HEK293 (cell line): ENCODE measurements at regions not wholly inside any gene's neighbourhood (a gene's known extent, or its start where the extent isn't known, plus 50 kb on each side); places are given as distances from the start of the nearest gene placed in this dataset.

Experiments
- CTCF ChIA-PET: fragments of 350-600 bp; formaldehyde crosslinking; extraction: SDS; loops from one replicate; lab custom pipeline; 2021; ENCODE audit warnings: antibody characterized with exemption; lab: Yijun Ruan, JAX
- POLR2A ChIA-PET: fragments of 300-600 bp; formaldehyde crosslinking; extraction: SDS; loops from one replicate; lab custom pipeline; 2020; ENCODE audit warnings: antibody characterized with exemption, inconsistent platforms; lab: Yijun Ruan, JAX
- H3K27ac ChIP-seq: fragments of 200-500 bp; sonication (Bioruptor generic); 2 replicates; pipeline ENCODE4 v1.5.1; 2014; ENCODE audit warnings: low read depth, low read length, control low read depth, inconsistent platforms; ENCODE audit errors: extremely low read depth
- H3K36me3 ChIP-seq, 2 experiments: fragments of 200-500 bp in 1 of 2; sonication (Bioruptor generic) in 1 of 2; 1 replicate in 1 of 2; 2 replicates in 1 of 2; pipeline ENCODE4 v1.5.1; 2014 to 2017; ENCODE audit warnings: inconsistent platforms in 2 of 2, low read length in 2 of 2; ENCODE audit not compliant: control insufficient read depth in 2 of 2, insufficient read depth in 1 of 2
- H3K4me1 ChIP-seq: fragments of 200-500 bp; sonication (Bioruptor generic); 2 replicates; pipeline ENCODE4 v1.5.1; 2014; ENCODE audit warnings: mild to moderate bottlenecking, low read length, inconsistent platforms; ENCODE audit not compliant: control insufficient read depth, insufficient read depth
- H3K4me3 ChIP-seq: 2 replicates; pipeline ENCODE4 v1.5.1; 2011; ENCODE audit warnings: low read depth, mild to moderate bottlenecking, control low read depth, low read length, moderate library complexity
- H3K9me3 ChIP-seq: fragments of 200-500 bp; sonication (Bioruptor generic); 2 replicates; pipeline ENCODE4 v1.5.1; 2014; ENCODE audit warnings: low read depth, low read length, inconsistent platforms; ENCODE audit not compliant: control insufficient read depth, insufficient read depth
- GLI4 ChIP-seq: fragments of 450-650 bp; formaldehyde crosslinking; IDR thresholded peaks from 2 replicates; pipeline ENCODE4 v1.5.1; 2016; ENCODE audit warnings: missing biosample characterization, missing genetic modification characterization
- KLF9 ChIP-seq: fragments of 450-650 bp; formaldehyde crosslinking; IDR thresholded peaks from 2 replicates; pipeline ENCODE4 v1.5.1; 2016; ENCODE audit warnings: missing biosample characterization, missing genetic modification characterization, low read depth
- SCRT1 ChIP-seq: fragments of 450-650 bp; formaldehyde crosslinking; IDR thresholded peaks from 2 replicates; pipeline ENCODE4 v1.5.1; 2016; ENCODE audit warnings: missing biosample characterization, missing genetic modification characterization, borderline replicate concordance
- SP7 ChIP-seq: fragments of 450-650 bp; formaldehyde crosslinking; IDR thresholded peaks from 2 replicates; pipeline ENCODE4 v1.5.1; 2016; ENCODE audit warnings: missing biosample characterization, missing genetic modification characterization
- ZBTB1 ChIP-seq: fragments of 450-650 bp; formaldehyde crosslinking; IDR thresholded peaks from 2 replicates; pipeline ENCODE4 v1.5.1; 2016; ENCODE audit warnings: missing biosample characterization, missing genetic modification characterization
- ZFP3 ChIP-seq: fragments of 450-650 bp; formaldehyde crosslinking; IDR thresholded peaks from 2 replicates; pipeline ENCODE4 v1.5.1; 2016; ENCODE audit warnings: low read depth, missing biosample characterization, missing genetic modification characterization
- ZIC2 ChIP-seq: fragments of 450-650 bp; formaldehyde crosslinking; IDR thresholded peaks from 2 replicates; pipeline ENCODE4 v1.5.1; 2016; ENCODE audit warnings: missing biosample characterization, missing genetic modification characterization
- ZNF175 ChIP-seq: fragments of 450-650 bp; formaldehyde crosslinking; IDR thresholded peaks from 2 replicates; pipeline ENCODE4 v1.5.1; 2016; ENCODE audit warnings: missing biosample characterization, missing genetic modification characterization
- ZNF202 ChIP-seq: fragments of 450-650 bp; formaldehyde crosslinking; IDR thresholded peaks from 2 replicates; pipeline ENCODE4 v1.5.1; 2016; ENCODE audit warnings: missing biosample characterization, missing genetic modification characterization, borderline replicate concordance
- ZNF394 ChIP-seq: fragments of 450-650 bp; formaldehyde crosslinking; IDR thresholded peaks from 2 replicates; pipeline ENCODE4 v1.5.1; 2016; ENCODE audit warnings: missing biosample characterization, missing genetic modification characterization, mild to moderate bottlenecking, moderate library complexity, borderline replicate concordance
- ZNF398 ChIP-seq: fragments of 450-650 bp; formaldehyde crosslinking; IDR thresholded peaks from 2 replicates; pipeline ENCODE4 v1.5.1; 2017; ENCODE audit warnings: missing biosample characterization, missing genetic modification characterization
- ZNF521 ChIP-seq: fragments of 450-650 bp; formaldehyde crosslinking; IDR thresholded peaks from 2 replicates; pipeline ENCODE4 v1.5.1; 2017; ENCODE audit warnings: missing biosample characterization, mild to moderate bottlenecking, missing genetic modification characterization
- ZNF555 ChIP-seq: fragments of 450-650 bp; formaldehyde crosslinking; conservative IDR thresholded peaks from 2 replicates; pipeline ENCODE4 v1.5.1; 2017; ENCODE audit warnings: missing biosample characterization, mild to moderate bottlenecking, missing genetic modification characterization, inconsistent platforms
- ZNF610 ChIP-seq: fragments of 450-650 bp; formaldehyde crosslinking; IDR thresholded peaks from 2 replicates; pipeline ENCODE4 v1.5.1; 2016; ENCODE audit warnings: missing biosample characterization, missing genetic modification characterization, borderline replicate concordance
- ZNF624 ChIP-seq: fragments of 450-650 bp; formaldehyde crosslinking; IDR thresholded peaks from 2 replicates; pipeline ENCODE4 v1.5.1; 2017; ENCODE audit warnings: missing biosample characterization, missing genetic modification characterization
- ZNF629 ChIP-seq: fragments of 450-650 bp; formaldehyde crosslinking; IDR thresholded peaks from 2 replicates; pipeline ENCODE4 v1.5.1; 2017; ENCODE audit warnings: missing biosample characterization, missing genetic modification characterization
- ZNF704 ChIP-seq: fragments of 450-650 bp; formaldehyde crosslinking; IDR thresholded peaks from 2 replicates; pipeline ENCODE4 v1.5.1; 2016; ENCODE audit warnings: missing biosample characterization, missing genetic modification characterization
- ZNF76 ChIP-seq: fragments of 450-650 bp; formaldehyde crosslinking; IDR thresholded peaks from 2 replicates; pipeline ENCODE4; 2016; ENCODE audit warnings: low read depth, missing biosample characterization, missing genetic modification characterization, borderline replicate concordance
- TF ChIP-seq, protein P1 (sequence below): fragments of 450-650 bp; formaldehyde crosslinking; IDR thresholded peaks from 2 replicates; pipeline ENCODE4 v1.5.1; 2017; ENCODE audit warnings: missing biosample characterization, mild to moderate bottlenecking, missing genetic modification characterization, moderate library complexity
- TF ChIP-seq, protein P2 (sequence below): fragments of 450-650 bp; formaldehyde crosslinking; IDR thresholded peaks from 2 replicates; pipeline ENCODE4 v1.5.1; 2016; ENCODE audit warnings: missing biosample characterization, missing genetic modification characterization
- TF ChIP-seq, protein P3 (sequence below): fragments of 450-650 bp; formaldehyde crosslinking; conservative IDR thresholded peaks from 2 replicates; pipeline ENCODE4 v1.5.1; 2016; ENCODE audit warnings: low read depth, missing biosample characterization, missing genetic modification characterization

DNA sequence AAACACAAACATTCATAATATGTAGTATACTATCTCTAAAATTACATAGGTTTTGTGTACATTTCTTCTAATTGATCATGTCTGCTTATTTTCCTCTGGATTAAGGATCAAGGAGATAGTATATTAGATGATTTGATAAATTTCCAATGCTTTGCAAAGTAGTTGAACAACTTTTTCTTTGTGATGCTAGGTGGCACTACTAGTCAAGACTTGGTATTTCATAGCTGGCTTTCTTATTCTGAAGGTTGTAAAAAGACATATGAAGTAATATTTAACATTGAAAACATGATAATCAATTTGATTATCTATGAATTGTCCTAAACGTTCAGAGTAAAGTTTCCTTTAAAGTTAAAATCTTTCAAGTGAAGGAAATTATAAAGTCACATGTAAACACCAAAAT lies 106.1 kb upstream of the FGF10 start:
- ChIA-PET POLR2A (no interaction called here), CTCF (interaction anchor here (0.7 to 0.9 kb wide), 2 partner anchors 188 to 278 kb away, joined by 3 to 5 read pairs; no protein-coding TSS in a partner anchor)
- no peaks in the 10 kb centered on the region for H3K4me1 ChIP-seq
- no peak overlapping the region for H3K27ac ChIP-seq
- no peak overlapping the region for H3K4me3 ChIP-seq
- TF ChIP-seq, protein P1, sequence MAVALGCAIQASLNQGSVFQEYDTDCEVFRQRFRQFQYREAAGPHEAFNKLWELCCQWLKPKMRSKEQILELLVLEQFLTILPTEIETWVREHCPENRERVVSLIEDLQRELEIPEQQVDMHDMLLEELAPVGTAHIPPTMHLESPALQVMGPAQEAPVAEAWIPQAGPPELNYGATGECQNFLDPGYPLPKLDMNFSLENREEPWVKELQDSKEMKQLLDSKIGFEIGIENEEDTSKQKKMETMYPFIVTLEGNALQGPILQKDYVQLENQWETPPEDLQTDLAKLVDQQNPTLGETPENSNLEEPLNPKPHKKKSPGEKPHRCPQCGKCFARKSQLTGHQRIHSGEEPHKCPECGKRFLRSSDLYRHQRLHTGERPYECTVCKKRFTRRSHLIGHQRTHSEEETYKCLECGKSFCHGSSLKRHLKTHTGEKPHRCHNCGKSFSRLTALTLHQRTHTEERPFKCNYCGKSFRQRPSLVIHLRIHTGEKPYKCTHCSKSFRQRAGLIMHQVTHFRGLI (tag by site-specific recombination): no peak
- TF ChIP-seq ZNF175 (tag by site-specific recombination): no peak
- no peaks in the 10 kb centered on the region for H3K9me3 ChIP-seq
- H3K36me3 ChIP-seq: no peaks in the 10 kb centered on the region

DNA sequence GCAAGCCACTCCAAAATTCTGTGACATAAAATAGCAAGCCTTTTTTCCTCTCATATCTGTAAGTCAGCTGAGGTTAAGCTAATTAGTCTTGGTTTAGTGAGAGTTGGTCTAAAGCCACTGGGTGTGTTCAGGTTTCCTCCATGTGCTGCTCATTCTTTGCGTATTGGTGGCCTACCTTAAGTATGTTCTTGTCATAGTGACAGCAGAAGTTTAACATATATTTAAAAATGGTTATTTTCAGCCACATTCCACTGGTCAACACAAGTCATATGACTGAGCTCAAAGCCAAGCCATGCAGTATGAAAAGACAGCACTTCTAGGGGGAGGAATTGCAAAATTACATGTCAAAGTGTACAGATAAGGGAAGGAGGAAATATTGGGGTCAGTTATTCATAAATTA lies 100.5 kb upstream of the FGF10 start:
- no peak overlapping the region for H3K27ac ChIP-seq
- ChIA-PET POLR2A (no interaction called here), CTCF (interaction anchor here (0.7 kb wide), 1 partner anchor 1049 kb away, joined by 4 read pairs; no protein-coding TSS in a partner anchor)
- no peak overlapping the region for H3K4me3 ChIP-seq
- no peaks in the 10 kb centered on the region for H3K36me3 ChIP-seq
- no peaks in the 10 kb centered on the region for H3K9me3 ChIP-seq
- H3K4me1 ChIP-seq: no peaks in the 10 kb centered on the region
- no peak for TF ChIP-seq ZNF521
- TF ChIP-seq, protein P2, sequence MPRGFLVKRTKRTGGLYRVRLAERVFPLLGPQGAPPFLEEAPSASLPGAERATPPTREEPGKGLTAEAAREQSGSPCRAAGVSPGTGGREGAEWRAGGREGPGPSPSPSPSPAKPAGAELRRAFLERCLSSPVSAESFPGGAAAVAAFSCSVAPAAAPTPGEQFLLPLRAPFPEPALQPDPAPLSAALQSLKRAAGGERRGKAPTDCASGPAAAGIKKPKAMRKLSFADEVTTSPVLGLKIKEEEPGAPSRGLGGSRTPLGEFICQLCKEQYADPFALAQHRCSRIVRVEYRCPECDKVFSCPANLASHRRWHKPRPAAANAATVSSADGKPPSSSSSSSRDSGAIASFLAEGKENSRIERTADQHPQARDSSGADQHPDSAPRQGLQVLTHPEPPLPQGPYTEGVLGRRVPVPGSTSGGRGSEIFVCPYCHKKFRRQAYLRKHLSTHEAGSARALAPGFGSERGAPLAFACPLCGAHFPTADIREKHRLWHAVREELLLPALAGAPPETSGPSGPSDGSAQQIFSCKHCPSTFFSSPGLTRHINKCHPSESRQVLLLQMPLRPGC (tag by site-specific recombination): no peak
- no peak for TF ChIP-seq SCRT1 (tag by site-specific recombination)
- no peak for TF ChIP-seq ZNF610
- no peak for TF ChIP-seq SP7 (tag by site-specific recombination)
- TF ChIP-seq ZBTB1 (tag by site-specific recombination): no peak
- TF ChIP-seq GLI4 (tag by site-specific recombination): no peak
- TF ChIP-seq ZIC2 (tag by site-specific recombination): no peak
- TF ChIP-seq ZNF555 (tag by site-specific recombination): no peak
- TF ChIP-seq, protein P3, sequence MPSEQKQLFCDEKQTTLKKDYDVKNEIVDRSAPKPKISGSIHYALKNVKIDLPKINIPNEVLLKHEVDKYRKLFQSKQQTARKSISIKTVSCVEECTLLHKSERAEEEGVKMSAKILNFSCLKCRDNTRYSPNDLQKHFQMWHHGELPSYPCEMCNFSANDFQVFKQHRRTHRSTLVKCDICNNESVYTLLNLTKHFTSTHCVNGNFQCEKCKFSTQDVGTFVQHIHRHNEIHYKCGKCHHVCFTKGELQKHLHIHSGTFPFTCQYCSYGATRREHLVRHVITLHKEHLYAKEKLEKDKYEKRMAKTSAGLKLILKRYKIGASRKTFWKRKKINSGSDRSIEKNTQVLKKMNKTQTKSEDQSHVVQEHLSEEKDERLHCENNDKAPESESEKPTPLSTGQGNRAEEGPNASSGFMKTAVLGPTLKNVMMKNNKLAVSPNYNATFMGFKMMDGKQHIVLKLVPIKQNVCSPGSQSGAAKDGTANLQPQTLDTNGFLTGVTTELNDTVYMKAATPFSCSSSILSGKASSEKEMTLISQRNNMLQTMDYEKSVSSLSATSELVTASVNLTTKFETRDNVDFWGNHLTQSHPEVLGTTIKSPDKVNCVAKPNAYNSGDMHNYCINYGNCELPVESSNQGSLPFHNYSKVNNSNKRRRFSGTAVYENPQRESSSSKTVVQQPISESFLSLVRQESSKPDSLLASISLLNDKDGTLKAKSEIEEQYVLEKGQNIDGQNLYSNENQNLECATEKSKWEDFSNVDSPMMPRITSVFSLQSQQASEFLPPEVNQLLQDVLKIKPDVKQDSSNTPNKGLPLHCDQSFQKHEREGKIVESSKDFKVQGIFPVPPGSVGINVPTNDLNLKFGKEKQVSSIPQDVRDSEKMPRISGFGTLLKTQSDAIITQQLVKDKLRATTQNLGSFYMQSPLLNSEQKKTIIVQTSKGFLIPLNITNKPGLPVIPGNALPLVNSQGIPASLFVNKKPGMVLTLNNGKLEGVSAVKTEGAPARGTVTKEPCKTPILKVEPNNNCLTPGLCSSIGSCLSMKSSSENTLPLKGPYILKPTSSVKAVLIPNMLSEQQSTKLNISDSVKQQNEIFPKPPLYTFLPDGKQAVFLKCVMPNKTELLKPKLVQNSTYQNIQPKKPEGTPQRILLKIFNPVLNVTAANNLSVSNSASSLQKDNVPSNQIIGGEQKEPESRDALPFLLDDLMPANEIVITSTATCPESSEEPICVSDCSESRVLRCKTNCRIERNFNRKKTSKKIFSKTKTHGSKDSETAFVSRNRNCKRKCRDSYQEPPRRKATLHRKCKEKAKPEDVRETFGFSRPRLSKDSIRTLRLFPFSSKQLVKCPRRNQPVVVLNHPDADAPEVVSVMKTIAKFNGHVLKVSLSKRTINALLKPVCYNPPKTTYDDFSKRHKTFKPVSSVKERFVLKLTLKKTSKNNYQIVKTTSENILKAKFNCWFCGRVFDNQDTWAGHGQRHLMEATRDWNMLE (tag by site-specific recombination): no peak
- TF ChIP-seq ZNF629 (tag by site-specific recombination): no peak
- no peak for TF ChIP-seq ZNF704
- TF ChIP-seq ZNF394 (tag by site-specific recombination): no peak
- TF ChIP-seq ZNF76 (tag by site-specific recombination): no peak
- no peak for TF ChIP-seq ZNF624 (tag by site-specific recombination)
- no peak for TF ChIP-seq KLF9
- no peak for TF ChIP-seq ZNF202 (tag by site-specific recombination)
- no peak for TF ChIP-seq ZFP3 (tag by site-specific recombination)
- no peak for TF ChIP-seq ZNF398 (tag by site-specific recombination)
